Chondrocyte (in vitro differentiated cells): ENCODE measurements at regions not wholly inside any gene's neighbourhood (a gene's known extent, or its start where the extent isn't known, plus 50 kb on each side); places are given as distances from the start of the nearest gene placed in this dataset.
"Not testable (repeated sequence)": the region's sequence is repeated elsewhere in the genome, so short reads cannot be mapped to it uniquely, and the experiment has no call there.

Experiments used
- DNase-seq: peaks from one replicate; pipeline ENCODE4 v3.0.0; 2021; ENCODE audit warnings: mixed read lengths, low spot score
- H3K27ac Mint-ChIP-seq: one replicate; pipeline ENCODE4 v1.8.0; 2021; ENCODE audit warnings: mild to moderate bottlenecking, moderate library complexity, mixed read lengths; ENCODE audit not compliant: unreplicated experiment
- H3K27me3 Mint-ChIP-seq: 2 replicates; pipeline ENCODE4 v1.8.0; 2021; ENCODE audit warnings: low read depth, mixed read lengths
- H3K36me3 Mint-ChIP-seq: 2 replicates; pipeline ENCODE4 v1.8.0; 2021; ENCODE audit warnings: low read depth, mixed read lengths
- H3K4me1 Mint-ChIP-seq: 2 replicates; pipeline ENCODE4 v1.8.0; 2021; ENCODE audit warnings: low read depth, mild to moderate bottlenecking, mixed read lengths
- H3K4me3 Mint-ChIP-seq: one replicate; pipeline ENCODE4 v1.8.0; 2021; ENCODE audit warnings: mild to moderate bottlenecking, moderate library complexity, mixed read lengths; ENCODE audit not compliant: unreplicated experiment
- H3K9me3 Mint-ChIP-seq: 2 replicates; pipeline ENCODE4 v1.8.0; 2021; ENCODE audit warnings: low read depth, mixed read lengths
- CTCF ChIP-seq: fragments of 200-600 bp; sonication (generic); IDR thresholded peaks from 2 replicates; pipeline ENCODE4 v1.5.0; 2021; ENCODE audit warnings: antibody characterized with exemption, mild to moderate bottlenecking, moderate library complexity

- no peak overlapping the region for H3K4me3 Mint-ChIP-seq
- no peak for TF ChIP-seq CTCF
- peaks cover 3% of the 10 kb centered on the region for H3K9me3 Mint-ChIP-seq
- H3K4me1 Mint-ChIP-seq, result peaks cover 5% of the 10 kb centered on the region
- no peaks in the 10 kb centered on the region for H3K27me3 Mint-ChIP-seq
- H3K27ac Mint-ChIP-seq, result no peak overlapping the region
- no peaks in the 10 kb centered on the region for H3K36me3 Mint-ChIP-seq
- DNase-seq, result no peak
Observed at GRCh38 chr7:114813624-114814023, 108.3 kb upstream of the MDFIC start.

DNA sequence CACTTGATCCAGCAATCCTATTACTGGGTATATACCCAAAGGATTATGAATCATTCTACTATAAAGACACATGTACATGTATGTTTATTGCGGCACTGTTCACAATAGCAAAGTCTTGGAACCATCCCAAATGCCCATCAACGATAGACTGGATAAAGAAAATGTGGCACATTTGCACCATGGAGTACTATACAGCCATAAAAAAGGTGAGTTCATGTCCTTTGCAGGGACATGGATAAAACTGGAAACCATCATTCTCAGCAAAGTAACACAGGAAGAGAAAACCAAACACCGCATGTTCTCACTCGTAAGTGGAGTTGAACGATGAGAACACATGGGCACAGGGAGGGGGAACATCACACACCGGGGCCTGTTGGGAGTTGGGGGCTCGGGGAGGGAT, 104.9 kb upstream of the MDFIC start:
- H3K36me3 Mint-ChIP-seq, H3K27me3 Mint-ChIP-seq, H3K9me3 Mint-ChIP-seq, H3K27ac Mint-ChIP-seq, H3K4me3 Mint-ChIP-seq, DNase-seq: not testable (repeated sequence)
- peaks cover 36% of the 10 kb centered on the region for H3K4me1 Mint-ChIP-seq

- peak overlapping the region; percentile 2 for H3K27ac Mint-ChIP-seq
Observed at GRCh38 chr7:114818501-114818900, 103.4 kb upstream of the MDFIC start.

GRCh38 chr7:114819616-114820362, 102.1 kb upstream of the MDFIC start:
- peaks cover 38% of the 10 kb centered on the region for H3K4me1 Mint-ChIP-seq
- DNase-seq, result no peak
- H3K27ac Mint-ChIP-seq, result peak overlapping the region; percentile 85
- no peaks in the 10 kb centered on the region for H3K36me3 Mint-ChIP-seq
- TF ChIP-seq CTCF, result no peak
- H3K4me3 Mint-ChIP-seq, result no peak overlapping the region
- peaks cover 3% of the 10 kb centered on the region for H3K9me3 Mint-ChIP-seq
- no peaks in the 10 kb centered on the region for H3K27me3 Mint-ChIP-seq

More at GRCh38 chr7:114818501-114818900, 103.4 kb upstream of the MDFIC start:
- no peak for DNase-seq
- Mint-ChIP-seq H3K4me1 (peaks cover 38% of the 10 kb centered on the region), H3K9me3 (peaks cover 3% of the 10 kb centered on the region), H3K27me3 (no peaks in the 10 kb centered on the region), H3K36me3 (no peaks in the 10 kb centered on the region), H3K4me3 (no peak overlapping the region)
- TF ChIP-seq CTCF, result no peak

DNA sequence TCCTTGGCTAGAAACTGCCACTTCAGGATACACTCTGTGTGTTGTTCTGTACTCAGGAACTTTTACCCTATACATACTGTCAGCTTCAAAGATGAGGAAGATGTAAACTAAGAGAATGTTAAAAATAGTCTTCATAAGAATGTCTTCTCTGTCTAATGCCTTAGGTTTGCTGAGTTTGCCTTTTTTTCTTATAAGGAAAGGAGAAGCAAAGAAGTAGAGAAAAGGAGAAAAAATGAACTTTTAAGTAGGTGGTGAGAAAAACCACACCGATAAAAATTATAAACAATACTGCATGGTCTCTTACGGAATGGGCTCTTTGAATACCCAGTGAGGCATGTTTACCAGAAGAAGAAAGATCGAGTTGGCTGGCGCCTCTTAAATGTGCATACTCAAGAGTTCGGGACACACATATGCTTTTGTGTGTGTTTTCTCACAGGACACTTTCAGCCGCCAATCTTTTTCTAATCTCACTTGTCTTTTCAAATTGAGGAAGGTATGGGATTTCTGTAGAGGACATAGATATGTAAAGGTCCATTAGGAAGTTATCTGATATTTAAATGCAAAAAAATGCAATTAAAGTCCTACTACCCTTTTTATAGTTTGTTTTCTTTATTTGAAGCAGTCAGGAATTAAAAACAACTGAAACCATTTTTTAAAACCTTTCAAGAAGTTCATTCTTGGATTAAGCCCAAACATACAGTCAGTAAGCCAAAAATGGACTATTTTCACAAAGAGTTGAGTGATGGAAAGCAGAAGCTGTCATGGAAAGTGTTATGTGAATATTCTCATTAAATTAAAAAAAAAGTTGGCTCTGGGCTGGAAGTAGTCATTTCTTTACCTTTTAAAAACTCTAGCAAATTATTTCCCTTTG, 100.6 kb upstream of the MDFIC start:
- no peak for TF ChIP-seq CTCF
- H3K4me3 Mint-ChIP-seq, result no peak overlapping the region
- no peak for DNase-seq
- peaks cover 38% of the 10 kb centered on the region for H3K4me1 Mint-ChIP-seq
- H3K36me3 Mint-ChIP-seq, result peaks cover 3% of the 10 kb centered on the region
- H3K27ac Mint-ChIP-seq, result peak overlapping the region; percentile 64
- H3K9me3 Mint-ChIP-seq, result peaks cover 5% of the 10 kb centered on the region
- no peaks in the 10 kb centered on the region for H3K27me3 Mint-ChIP-seq
